Mesothelial cell of epicardium (in vitro differentiated cells): ENCODE measurements at regions not wholly inside any gene's neighbourhood (a gene's known extent, or its start where the extent isn't known, plus 50 kb on each side); places are given as distances from the start of the nearest gene placed in this dataset.

ENCODE experiments used
- DNase-seq, 2 experiments: peaks; one replicate each; pipeline ENCODE4 v3.0.0; 2021; ENCODE audit warnings: low spot score in 2 of 2; ENCODE audit not compliant: unreplicated experiment in 2 of 2
- H3K27ac Mint-ChIP-seq: 2 replicates; pipeline ENCODE4 v1.8.0; 2021; ENCODE audit warnings: mixed read lengths
- H3K27me3 Mint-ChIP-seq: 2 replicates; pipeline ENCODE4 v1.8.0; 2021; ENCODE audit warnings: low read depth, mixed read lengths
- H3K36me3 Mint-ChIP-seq: 2 replicates; pipeline ENCODE4 v1.8.0; 2021; ENCODE audit warnings: mixed read lengths
- H3K4me1 Mint-ChIP-seq: 2 replicates; pipeline ENCODE4 v1.8.0; 2021; ENCODE audit warnings: mixed read lengths
- H3K4me3 Mint-ChIP-seq: 2 replicates; pipeline ENCODE4 v1.8.0; 2021; ENCODE audit warnings: mild to moderate bottlenecking, moderate library complexity, mixed read lengths
- H3K9me3 Mint-ChIP-seq: 2 replicates; pipeline ENCODE4 v1.8.0; 2021; ENCODE audit warnings: mixed read lengths
- CTCF ChIP-seq: fragments of 200-600 bp; sonication (generic); IDR thresholded peaks from one replicate; pipeline ENCODE4 v1.5.0; 2021; ENCODE audit warnings: antibody characterized with exemption; ENCODE audit not compliant: unreplicated experiment

GRCh38 chr14:101506211-101506925, 54.9 kb upstream of the DIO3 start:
- Mint-ChIP-seq H3K36me3 (no peaks in the 10 kb centered on the region), H3K4me3 (no peak overlapping the region), H3K4me1 (no peaks in the 10 kb centered on the region), H3K27me3 (no peaks in the 10 kb centered on the region), H3K9me3 (no peaks in the 10 kb centered on the region), H3K27ac (no peak overlapping the region)
- no peak for TF ChIP-seq CTCF
- DNase-seq, result no peak

GRCh38 chr14:101506926-101507835, 54.1 kb upstream of the DIO3 start:
- Mint-ChIP-seq H3K4me1 (no peaks in the 10 kb centered on the region), H3K27me3 (no peaks in the 10 kb centered on the region), H3K36me3 (no peaks in the 10 kb centered on the region), H3K27ac (no peak overlapping the region), H3K9me3 (no peaks in the 10 kb centered on the region), H3K4me3 (no peak overlapping the region)
- DNase-seq, result no peak
- TF ChIP-seq CTCF, result no peak

- TF ChIP-seq CTCF, result no peak
- H3K27ac Mint-ChIP-seq, result no peak overlapping the region
- H3K27me3 Mint-ChIP-seq, result no peaks in the 10 kb centered on the region
- H3K4me3 Mint-ChIP-seq, result no peak overlapping the region
- H3K36me3 Mint-ChIP-seq, result no peaks in the 10 kb centered on the region
- no peak for DNase-seq
- no peaks in the 10 kb centered on the region for H3K9me3 Mint-ChIP-seq
- no peaks in the 10 kb centered on the region for H3K4me1 Mint-ChIP-seq
These were observed 53.5 kb upstream of the DIO3 start for GRCh38 chr14:101507836-101508150.

- TF ChIP-seq CTCF, result no peak
- Mint-ChIP-seq H3K9me3 (no peaks in the 10 kb centered on the region), H3K27me3 (no peaks in the 10 kb centered on the region), H3K27ac (no peak overlapping the region), H3K4me1 (no peaks in the 10 kb centered on the region), H3K4me3 (no peak overlapping the region), H3K36me3 (no peaks in the 10 kb centered on the region)
- no peak for DNase-seq
These were observed 52.9 kb upstream of the DIO3 start for GRCh38 chr14:101508196-101508947.

- no peak for TF ChIP-seq CTCF
- H3K27me3 Mint-ChIP-seq, result no peaks in the 10 kb centered on the region
- no peak overlapping the region for H3K27ac Mint-ChIP-seq
- DNase-seq, result no peak
- no peaks in the 10 kb centered on the region for H3K4me1 Mint-ChIP-seq
- no peaks in the 10 kb centered on the region for H3K36me3 Mint-ChIP-seq
- H3K9me3 Mint-ChIP-seq, result no peaks in the 10 kb centered on the region
- no peak overlapping the region for H3K4me3 Mint-ChIP-seq
These were observed 52.2 kb upstream of the DIO3 start for GRCh38 chr14:101508948-101509729.
